ENCODE measurements at regions not wholly inside any gene's neighbourhood (a gene's known extent, or its start where the extent isn't known, plus 50 kb on each side); places are given as distances from the start of the nearest gene placed in this dataset.

GRCh38 chr11:116505298-116506262 is 267.2 kb downstream of the BUD13 start:
- DNase-seq (ENCODE audit: low spot score) = no peak

- no peak for DNase-seq (ENCODE audit: low spot score)
Measured at GRCh38 chr11:116504541-116505297, 268.1 kb downstream of the BUD13 start.

GRCh38 chr11:116503216-116504160 is 269.3 kb downstream of the BUD13 start:
- no peak for DNase-seq (ENCODE audit: low spot score)

- no peak for DNase-seq (ENCODE audit: low spot score)
Measured at GRCh38 chr11:116502641-116503061, 270.1 kb downstream of the BUD13 start.

GRCh38 chr11:116501728-116502127 is 271.1 kb downstream of the BUD13 start:
- no peak for DNase-seq (ENCODE audit: low spot score)

- DNase-seq (ENCODE audit: low spot score) = no peak
Measured at GRCh38 chr11:116500947-116501602, 271.7 kb downstream of the BUD13 start.

- no peak for DNase-seq (ENCODE audit: low spot score)
Measured at GRCh38 chr11:116500026-116500946, 272.5 kb downstream of the BUD13 start.

- DNase-seq (ENCODE audit: low spot score) = peak; percentile 45
Measured at GRCh38 chr11:116499396-116500003, 273.3 kb downstream of the BUD13 start.

- DNase-seq (ENCODE audit: low spot score) = no peak
Measured at GRCh38 chr11:116498161-116498560, 274.6 kb downstream of the BUD13 start.

GRCh38 chr11:116492600-116492999 is 280.2 kb downstream of the BUD13 start:
- DNase-seq (ENCODE audit: low spot score) = no peak

- no peak for DNase-seq (ENCODE audit: low spot score)
Measured at GRCh38 chr11:116488836-116489389, 283.9 kb downstream of the BUD13 start.

- no peak for DNase-seq (ENCODE audit: low spot score)
Measured at GRCh38 chr11:116485425-116485824, 287.4 kb downstream of the BUD13 start.

GRCh38 chr11:116482716-116483115 is 290.1 kb downstream of the BUD13 start:
- DNase-seq (ENCODE audit: low spot score) = no peak

GRCh38 chr11:116481126-116481675 is 291.6 kb downstream of the BUD13 start:
- peak; percentile 85 for DNase-seq (ENCODE audit: low spot score)

GRCh38 chr11:116478669-116479668 is 293.8 kb downstream of the BUD13 start:
- DNase-seq (ENCODE audit: low spot score) = no peak

GRCh38 chr11:116478205-116478604 is 294.6 kb downstream of the BUD13 start:
- no peak for DNase-seq (ENCODE audit: low spot score)

GRCh38 chr11:116473790-116474346 is 298.9 kb downstream of the BUD13 start:
- no peak for DNase-seq (ENCODE audit: low spot score)
